ENCODE measurements at regions not wholly inside any gene's neighbourhood (a gene's known extent, or its start where the extent isn't known, plus 50 kb on each side); places are given as distances from the start of the nearest gene placed in this dataset.

GRCh38 chr2:156663757-156664409 lies 227.7 kb downstream of the GPD2 start:
- TF ChIP-seq CREB1 (IDR thresholded peaks at IDR 0.05; ENCODE audit: low read depth), result no peak
- no peak for TF ChIP-seq TAF1 (IDR thresholded peaks at IDR 0.05; ENCODE audit: low read depth)
- TF ChIP-seq, protein P1, sequence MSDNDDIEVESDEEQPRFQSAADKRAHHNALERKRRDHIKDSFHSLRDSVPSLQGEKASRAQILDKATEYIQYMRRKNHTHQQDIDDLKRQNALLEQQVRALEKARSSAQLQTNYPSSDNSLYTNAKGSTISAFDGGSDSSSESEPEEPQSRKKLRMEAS (IDR thresholded peaks at IDR 0.05), result no peak
- no peak for TF ChIP-seq CEBPB (IDR thresholded peaks at IDR 0.05)
- TF ChIP-seq NFIC (IDR thresholded peaks at IDR 0.05), result no peak
- TF ChIP-seq EP300 (IDR thresholded peaks at IDR 0.05; ENCODE audit: borderline replicate concordance), result no peak
- no peak for TF ChIP-seq TCF12 (IDR thresholded peaks at IDR 0.05; ENCODE audit: low read depth)
